ENCODE measurements at regions not wholly inside any gene's neighbourhood (a gene's known extent, or its start where the extent isn't known, plus 50 kb on each side); places are given as distances from the start of the nearest gene placed in this dataset.

GRCh38 chr2:187615364-187615763 lies 61.1 kb upstream of the TFPI start:
- no peak for TF ChIP-seq POLR2A (IDR thresholded peaks at IDR 0.05)
- TF ChIP-seq CTCF (IDR thresholded peaks at IDR 0.05), result no peak

Measured in testis (tissue), 2 donors.